Embryonic facial prominence (tissue), 1 donor: ENCODE measurements at regions not wholly inside any gene's neighbourhood (a gene's known extent, or its start where the extent isn't known, plus 50 kb on each side); places are given as distances from the start of the nearest gene placed in this dataset.

ENCODE experiments used
- DNase-seq: peaks from one replicate; pipeline ENCODE4 v3.0.0-alpha.2; 2016; ENCODE audit errors: extremely low spot score

- DNase-seq, result no peak
Measured at GRCh38 chr5:61953913-61954312, 352.1 kb upstream of the KIF2A start.

- DNase-seq, result no peak
Measured at GRCh38 chr5:61964201-61964600, 341.8 kb upstream of the KIF2A start.

- DNase-seq, result no peak
Measured at GRCh38 chr5:61965069-61965468, 340.9 kb upstream of the KIF2A start.

- DNase-seq, result no peak
Measured at GRCh38 chr5:61965490-61965889, 340.5 kb upstream of the KIF2A start.

GRCh38 chr5:61966296-61966955 is 339.6 kb upstream of the KIF2A start:
- DNase-seq, result no peak

GRCh38 chr5:61966997-61967396 is 339.0 kb upstream of the KIF2A start:
- no peak for DNase-seq

- no peak for DNase-seq
Measured at GRCh38 chr5:61967681-61968080, 338.3 kb upstream of the KIF2A start.

GRCh38 chr5:61969347-61969746 is 336.7 kb upstream of the KIF2A start:
- DNase-seq, result no peak

GRCh38 chr5:61969755-61970154 is 336.3 kb upstream of the KIF2A start:
- no peak for DNase-seq

GRCh38 chr5:61970218-61970617 is 335.8 kb upstream of the KIF2A start:
- DNase-seq, result no peak

GRCh38 chr5:61974680-61975079 is 331.3 kb upstream of the KIF2A start:
- DNase-seq, result no peak

GRCh38 chr5:61981886-61982285 is 324.1 kb upstream of the KIF2A start:
- DNase-seq, result no peak

GRCh38 chr5:61991430-61991829 is 314.6 kb upstream of the KIF2A start:
- no peak for DNase-seq

- DNase-seq, result no peak
Measured at GRCh38 chr5:61991866-61992265, 314.1 kb upstream of the KIF2A start.

- no peak for DNase-seq
Measured at GRCh38 chr5:61993295-61993927, 312.6 kb upstream of the KIF2A start.

GRCh38 chr5:61994171-61994570 is 311.8 kb upstream of the KIF2A start:
- no peak for DNase-seq

GRCh38 chr5:61995486-61995885 is 310.5 kb upstream of the KIF2A start:
- DNase-seq, result no peak

GRCh38 chr5:61999371-61999770 is 306.6 kb upstream of the KIF2A start:
- DNase-seq, result no peak

GRCh38 chr5:62000646-62001045 is 305.4 kb upstream of the KIF2A start:
- DNase-seq, result no peak

GRCh38 chr5:62001640-62002039 is 304.4 kb upstream of the KIF2A start:
- no peak for DNase-seq

- no peak for DNase-seq
Measured at GRCh38 chr5:62002436-62002835, 303.6 kb upstream of the KIF2A start.

- DNase-seq, result no peak
Measured at GRCh38 chr5:62005551-62005950, 300.5 kb upstream of the KIF2A start.

GRCh38 chr5:62007457-62007856 is 298.5 kb upstream of the KIF2A start:
- no peak for DNase-seq
